GM18520 (cell line): ENCODE measurements at regions not wholly inside any gene's neighbourhood (a gene's known extent, or its start where the extent isn't known, plus 50 kb on each side); places are given as distances from the start of the nearest gene placed in this dataset.
"Not testable (repeated sequence)": the region's sequence is repeated elsewhere in the genome, so short reads cannot be mapped to it uniquely, and the experiment has no call there.

Source experiments
- ATAC-seq: cut with Tn5 transposase; IDR thresholded peaks from one replicate; pipeline ENCODE4 v1.9.1; 2021; ENCODE audit not compliant: unreplicated experiment

DNA sequence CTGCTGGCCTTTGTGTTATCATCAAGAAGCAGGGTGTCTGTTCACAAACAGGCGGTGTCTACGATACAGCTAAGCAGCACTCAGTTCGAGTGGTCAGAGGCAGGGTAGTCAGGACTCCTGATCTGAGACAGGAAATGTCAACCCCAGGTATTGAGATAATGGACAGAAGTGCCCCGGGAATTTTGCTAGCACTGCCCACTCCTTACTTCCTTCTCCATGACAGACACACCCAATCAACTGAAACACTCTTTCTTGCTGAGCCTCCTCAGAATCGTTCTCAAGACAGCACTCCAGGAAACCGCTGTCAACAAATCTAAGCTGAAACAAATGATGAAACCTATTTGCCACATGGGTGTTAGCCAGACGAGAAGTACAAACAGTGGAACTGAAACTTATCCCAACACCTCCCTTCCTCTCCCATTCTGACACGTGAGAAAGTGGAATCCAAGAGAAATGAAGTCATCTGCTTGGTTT, 109.3 kb downstream of the GTF2IRD2B start:
- not testable (repeated sequence) for ATAC-seq

DNA sequence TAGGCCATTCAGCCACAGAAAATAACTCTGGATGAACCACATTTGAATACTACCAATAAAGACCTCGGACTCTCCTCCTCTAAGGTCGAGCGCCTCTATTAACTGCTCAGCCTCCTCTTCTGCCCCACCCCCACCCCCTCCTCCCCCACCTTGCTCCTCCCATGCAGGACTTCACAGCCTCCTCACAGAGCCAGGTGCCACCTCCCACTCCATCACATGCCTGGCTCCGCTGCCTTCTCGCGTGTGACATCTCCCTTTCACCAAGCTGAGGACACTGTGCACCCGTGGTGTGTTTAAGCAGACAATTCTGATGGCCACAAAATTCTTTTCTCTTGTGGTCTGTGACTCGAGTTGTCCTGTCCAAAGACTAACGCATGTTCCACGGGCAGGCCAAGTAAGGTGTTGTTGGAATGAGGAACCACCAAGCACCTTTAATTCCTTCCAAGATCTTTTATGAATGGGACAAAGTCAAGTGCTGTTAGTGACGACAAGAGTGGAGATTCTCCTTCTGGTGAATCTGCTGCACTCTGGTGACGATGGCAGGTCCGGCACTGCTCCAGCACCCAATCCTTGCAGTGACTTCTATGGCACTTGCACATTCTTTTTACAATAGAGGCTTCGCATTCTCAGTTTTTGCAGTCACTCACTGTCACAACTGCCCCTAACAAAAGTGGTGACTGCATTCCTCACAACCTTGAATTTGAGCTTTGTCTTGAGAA, 113.1 kb downstream of the GTF2IRD2B start:
- not testable (repeated sequence) for ATAC-seq

DNA sequence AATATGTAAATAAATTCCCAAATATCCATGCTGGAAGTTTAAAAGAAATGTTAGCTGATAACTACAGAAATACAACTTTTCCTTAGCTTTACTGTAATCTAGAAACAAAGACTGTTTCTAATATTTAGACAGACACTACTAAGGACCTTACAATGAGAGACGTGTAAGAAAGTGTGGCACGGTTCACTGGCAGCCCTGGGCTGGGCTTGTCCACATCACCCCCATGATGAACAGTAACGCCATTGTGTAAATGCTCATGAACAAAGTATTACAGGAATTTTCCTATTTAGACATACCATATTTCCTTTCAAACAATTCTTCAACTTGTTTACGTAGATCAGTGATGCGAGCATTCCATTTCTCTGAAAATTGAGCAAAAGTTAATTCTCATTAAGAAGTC, 123.1 kb downstream of the GTF2IRD2B start:
- ATAC-seq, result not testable (repeated sequence)

DNA sequence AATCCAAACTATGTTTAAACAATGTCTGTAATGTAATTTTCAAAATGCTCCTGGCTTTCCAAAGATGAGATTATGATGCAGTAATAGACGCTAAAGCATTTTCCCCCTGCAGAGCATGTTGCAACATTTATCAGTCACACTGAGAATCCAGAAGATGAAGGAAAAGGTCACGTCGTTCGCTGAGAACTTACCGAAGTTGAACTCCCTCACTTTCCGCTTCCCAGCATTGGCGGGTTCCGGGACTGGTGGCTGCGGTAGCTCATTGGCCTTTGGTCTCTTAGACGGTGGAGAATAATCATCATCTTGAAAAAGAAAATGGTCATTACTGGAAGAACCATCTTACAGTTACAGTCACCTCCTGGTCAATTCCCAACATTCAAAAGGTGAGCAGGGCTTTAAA, 124.6 kb downstream of the GTF2IRD2B start:
- not testable (repeated sequence) for ATAC-seq

DNA sequence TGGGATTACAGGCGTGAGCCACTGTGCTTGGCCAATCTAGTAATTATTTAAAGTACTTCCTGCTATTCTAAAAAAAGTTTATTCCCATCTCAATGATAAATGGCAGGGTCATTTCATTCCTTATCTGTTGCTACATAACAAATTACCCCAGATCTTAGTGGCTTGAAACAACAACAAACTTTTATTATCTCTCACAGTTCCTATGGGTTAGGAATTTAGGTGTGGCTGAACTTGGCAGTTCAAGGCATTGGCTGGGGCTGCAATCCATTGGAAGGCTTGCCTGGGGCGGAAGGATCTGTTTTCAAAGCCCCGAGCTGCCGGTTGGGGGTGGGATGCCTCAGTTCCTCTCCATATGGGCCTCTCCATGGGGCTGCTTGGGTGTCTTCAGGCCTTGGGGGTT, 133.7 kb downstream of the GTF2IRD2B start:
- not testable (repeated sequence) for ATAC-seq

DNA sequence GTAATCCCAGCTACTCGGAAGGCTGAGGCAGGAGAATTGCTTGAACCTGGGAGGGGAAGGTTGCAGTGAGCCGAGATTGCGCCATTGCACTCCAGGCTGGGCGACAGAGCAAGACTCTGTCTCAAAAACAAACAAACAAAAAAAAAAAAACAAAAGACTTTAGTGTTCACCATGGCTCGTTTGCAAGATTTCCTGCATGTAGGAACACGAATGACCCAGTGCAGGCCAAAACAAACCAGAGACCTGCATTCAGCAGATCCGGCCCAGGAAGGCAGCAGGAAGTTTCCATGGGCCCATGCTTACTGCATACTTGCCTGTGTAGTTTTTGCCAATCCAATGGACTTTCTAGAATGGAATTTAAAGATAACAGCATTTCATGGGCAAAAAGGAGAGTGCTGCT, 137.2 kb downstream of the GTF2IRD2B start:
- ATAC-seq, result not testable (repeated sequence)

DNA sequence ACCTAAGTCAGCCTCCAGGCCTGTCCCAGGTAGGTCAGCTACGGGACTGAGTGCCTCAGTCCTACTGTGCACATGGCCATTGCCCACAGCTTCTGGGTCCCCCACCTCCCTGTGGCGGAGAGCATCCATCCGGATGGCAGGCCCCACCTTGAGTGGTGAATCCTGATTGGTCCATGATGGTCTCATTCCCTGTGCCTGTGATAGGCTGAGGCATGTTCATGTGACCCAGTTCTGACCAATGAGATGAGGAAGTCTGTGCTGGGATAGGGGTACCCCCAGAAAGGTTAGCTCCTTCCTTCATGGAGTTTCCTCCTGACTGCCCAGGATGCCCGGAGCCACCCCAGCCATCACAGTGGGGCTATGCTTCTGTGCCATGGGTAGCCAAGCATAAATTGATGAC, 138.2 kb downstream of the GTF2IRD2B start:
- not testable (repeated sequence) for ATAC-seq

DNA sequence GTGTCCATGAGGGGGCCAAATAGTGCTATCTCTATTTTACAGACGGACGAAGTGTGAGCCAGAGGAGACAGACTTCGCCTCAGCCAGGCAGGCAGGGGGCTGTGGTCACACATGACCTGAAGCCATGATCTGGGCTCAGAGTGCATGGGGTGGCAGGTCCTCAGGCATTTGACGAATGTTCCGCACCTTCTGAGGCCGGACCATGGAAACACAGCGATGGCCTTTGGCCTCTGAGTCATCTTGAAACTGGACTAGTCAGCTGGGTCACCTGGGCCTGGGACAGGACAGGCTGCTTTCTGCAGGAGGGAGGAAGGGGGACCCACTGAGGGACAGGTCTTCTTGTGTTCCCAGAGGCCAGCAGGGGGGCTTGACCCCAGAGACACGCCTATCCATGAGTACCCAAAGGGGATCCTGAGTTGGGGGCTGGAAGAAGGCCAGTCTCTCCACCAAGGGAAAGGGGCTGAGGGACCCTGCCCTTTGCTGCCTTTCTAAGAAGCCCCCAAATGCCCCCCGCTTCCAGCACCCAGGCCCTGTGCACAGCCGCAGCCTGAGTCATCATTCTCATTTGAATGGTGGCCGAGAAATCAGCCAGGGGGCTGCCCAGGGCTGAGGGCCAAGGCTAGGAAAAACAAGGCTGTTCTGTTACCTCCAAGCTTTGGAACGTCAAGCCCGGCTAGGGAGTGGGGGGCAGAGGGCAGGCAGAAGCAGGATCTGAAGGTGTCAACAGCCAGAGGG, 142.9 kb downstream of the GTF2IRD2B start:
- not testable (repeated sequence) for ATAC-seq

DNA sequence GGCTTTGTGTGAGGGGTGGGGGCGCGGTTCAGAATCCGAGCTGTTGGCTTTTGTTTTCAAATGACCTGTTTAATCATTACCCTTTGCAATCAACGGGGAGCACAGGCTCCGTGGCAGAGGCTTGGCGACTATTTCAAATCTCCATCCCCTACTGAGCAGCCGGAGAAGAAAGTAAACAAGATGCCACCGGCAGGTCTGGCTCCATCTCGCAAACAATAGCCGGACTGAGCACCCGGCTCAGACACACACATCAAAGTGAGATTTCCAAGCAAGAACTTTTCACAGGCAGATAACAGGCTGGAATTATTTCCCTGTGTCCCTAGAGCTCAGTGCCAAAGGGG, 143.4 kb downstream of the GTF2IRD2B start:
- ATAC-seq, result not testable (repeated sequence)

DNA sequence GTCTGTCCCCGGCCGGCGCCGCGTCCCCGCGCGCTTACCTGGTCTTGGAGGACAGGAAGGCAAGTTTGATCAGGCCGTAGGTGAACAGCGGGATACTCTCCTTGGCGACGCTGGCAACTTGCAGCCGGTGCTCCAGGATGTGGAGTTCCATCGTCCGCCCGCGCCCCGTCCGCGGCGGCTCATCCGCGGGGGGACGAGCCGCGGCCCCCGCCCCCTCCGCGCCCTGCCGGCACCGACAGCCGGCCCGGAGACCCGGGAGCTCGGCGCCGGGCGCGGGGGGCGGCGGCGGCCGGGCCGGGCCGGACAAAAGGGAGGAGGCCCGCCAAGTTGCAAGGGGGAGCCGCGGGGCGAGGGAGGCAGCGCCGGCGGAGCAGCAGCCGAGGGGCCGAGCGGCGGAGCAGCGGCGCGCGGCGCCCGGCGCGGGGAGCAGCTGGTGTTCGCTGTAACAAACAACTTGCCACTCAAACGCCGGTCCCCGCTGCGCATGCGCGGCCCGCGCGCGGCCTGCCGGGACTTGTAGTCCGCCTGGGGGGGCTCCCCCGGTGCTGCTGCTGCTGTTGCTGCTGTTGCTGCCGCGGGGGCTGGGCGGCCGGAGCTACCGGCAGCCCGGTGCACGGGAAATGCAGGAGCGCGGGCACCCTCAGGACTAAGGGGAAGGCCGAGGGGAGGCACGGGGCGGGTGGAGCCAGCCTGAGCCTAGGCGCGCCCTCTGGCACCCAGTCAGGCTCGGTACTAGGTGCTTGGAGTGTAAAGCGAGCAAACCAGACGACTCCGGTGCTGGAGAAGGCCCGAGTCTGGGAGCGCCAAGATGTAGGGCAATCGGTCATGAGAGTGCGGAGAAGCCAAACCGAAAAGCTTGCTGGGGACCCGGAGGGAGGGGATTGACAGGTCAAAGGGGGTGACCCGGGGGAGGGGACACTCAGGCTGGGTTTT, 145.1 kb downstream of the GTF2IRD2B start:
- peak; percentile 98 for ATAC-seq

DNA sequence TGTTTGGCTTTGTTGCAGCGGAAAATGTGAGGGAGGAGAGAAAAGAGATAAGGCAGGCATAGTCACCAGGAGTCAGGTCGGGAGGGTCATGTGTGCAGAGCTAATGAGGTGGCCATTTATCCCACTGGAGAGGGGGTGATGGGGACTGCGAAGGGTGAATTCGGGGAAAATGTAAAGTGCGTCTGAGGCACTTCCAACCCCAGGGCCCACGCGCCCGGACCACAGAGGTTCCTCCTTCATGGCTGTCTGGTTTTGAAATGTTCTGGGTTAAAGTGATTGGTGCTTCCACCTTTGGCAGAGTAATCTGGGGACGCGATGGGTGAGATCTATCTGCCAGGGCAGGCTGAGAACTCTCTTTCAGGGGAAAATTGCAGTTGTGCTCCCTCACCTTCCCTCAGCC, 145.9 kb downstream of the GTF2IRD2B start:
- not testable (repeated sequence) for ATAC-seq

DNA sequence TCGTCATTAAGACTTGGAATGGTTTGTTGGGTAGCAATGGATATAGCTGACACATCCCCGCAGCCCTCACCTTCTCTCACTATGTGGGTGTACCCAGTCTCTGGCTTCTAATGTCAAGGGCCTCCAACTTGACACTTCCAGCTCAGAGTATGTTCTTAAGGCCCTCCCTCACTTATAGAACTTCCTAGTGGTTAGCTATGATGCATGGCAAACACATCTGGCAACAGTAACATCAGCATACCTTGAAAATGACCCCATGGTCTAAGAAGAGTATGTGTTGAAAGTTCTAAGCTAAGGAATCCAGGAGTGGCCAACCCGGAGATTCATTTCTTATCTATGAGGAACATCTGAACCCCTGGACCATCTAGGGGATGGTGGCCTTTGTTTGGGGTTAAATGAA, 151.2 kb downstream of the GTF2IRD2B start:
- not testable (repeated sequence) for ATAC-seq

DNA sequence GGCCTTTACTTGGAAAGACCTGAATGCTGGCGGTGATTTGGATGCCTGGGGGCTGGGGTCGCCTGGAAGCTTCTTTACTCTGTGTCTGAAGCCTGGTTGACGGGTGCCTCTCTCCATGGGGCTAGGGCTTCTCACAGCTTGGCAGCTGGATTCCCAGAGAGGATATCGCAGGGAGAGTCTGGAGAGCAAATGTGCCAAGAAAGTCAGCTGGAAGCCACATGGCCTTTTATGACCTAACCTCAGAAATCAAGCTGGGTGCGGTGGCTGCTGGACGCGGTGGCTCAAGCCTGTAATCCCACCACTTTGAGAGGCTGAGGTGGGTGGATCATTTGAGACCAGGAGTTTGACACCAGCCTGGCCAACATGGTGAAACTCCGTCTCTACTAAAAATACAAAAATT, 147.2 kb upstream of the TRIM73 start:
- not testable (repeated sequence) for ATAC-seq

DNA sequence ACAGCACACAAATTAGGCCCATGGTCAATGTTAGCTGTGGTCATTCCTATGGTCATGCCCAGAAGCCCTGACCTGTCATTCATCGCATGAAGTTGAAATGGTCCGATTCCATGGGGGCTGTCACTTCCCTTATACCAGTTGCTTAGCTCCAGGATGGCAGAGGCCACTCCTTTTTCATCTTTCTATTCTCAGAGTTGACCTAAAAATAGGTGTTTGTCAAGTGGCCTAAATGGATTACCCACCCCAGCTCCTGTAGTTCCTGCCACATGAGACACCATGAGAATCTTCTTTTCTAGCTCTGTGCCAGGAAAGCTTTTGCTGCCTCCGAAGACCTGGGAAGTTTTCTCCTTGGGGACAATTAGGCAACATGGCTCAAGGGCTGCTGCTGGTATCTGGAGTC, 141.2 kb upstream of the TRIM73 start:
- not testable (repeated sequence) for ATAC-seq

DNA sequence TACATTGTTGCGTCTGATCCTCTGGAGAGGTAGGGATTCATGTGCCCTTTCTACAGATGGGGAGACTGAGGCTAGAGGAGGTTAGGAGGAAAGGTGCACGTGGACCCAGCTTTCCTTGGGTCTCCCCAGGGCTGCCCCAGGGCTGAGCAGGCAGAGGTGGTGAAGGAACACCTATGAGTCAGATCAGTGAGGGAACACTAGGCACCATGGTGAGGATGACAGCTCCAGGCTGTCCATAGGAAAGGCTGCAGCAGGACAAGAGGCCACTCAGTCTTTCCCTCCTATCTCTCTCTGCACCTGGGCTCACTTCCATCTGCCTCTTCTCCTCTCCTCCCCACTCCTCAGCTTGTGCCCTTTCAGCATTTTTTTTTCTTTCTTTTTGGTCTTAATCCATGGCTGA, 138.0 kb upstream of the TRIM73 start:
- not testable (repeated sequence) for ATAC-seq

DNA sequence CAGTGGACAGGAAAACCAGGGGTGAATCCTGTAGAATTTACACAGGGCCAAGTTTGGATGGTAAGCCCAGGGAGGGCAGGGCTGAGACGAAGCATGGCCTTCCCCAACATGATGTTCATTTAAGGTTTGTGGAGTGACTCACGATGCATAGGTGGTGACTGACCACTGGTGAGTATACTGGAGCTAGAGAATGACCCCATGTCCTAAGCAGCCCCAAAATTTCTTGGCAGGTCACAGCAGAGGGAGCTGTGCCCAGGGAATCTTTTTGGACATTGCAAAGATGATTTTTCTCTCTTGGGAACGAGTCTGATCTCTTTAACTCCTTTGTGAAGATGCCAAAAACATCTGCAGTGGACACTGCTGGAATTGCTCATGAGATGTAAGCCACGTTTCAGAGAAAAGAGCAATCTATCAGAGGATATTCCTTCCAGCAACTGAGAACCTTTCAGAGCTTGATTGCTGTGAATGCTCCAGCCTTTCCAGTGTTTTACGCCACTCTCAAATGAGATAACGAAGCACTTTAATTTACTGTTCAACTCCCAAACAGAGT, 135.9 kb upstream of the TRIM73 start:
- not testable (repeated sequence) for ATAC-seq

DNA sequence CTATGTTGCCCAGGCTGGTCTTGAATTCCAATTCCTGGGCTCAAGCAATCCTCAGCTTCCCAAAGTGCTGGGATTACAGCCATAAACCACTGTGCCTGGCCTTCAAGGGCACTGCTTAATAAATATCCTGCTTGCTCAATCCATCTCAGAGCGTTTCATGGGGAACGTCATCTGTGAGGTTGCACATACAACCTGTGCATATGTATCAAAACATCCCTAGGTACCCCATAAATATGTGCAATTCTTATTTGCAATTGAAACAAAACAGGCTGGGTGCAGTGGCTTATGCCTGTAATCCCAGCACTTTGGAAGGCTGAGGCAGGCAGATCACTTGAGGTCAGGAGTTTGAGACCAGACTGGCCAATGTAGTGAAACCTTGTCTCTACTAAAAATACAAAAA, 133.8 kb upstream of the TRIM73 start:
- not testable (repeated sequence) for ATAC-seq

DNA sequence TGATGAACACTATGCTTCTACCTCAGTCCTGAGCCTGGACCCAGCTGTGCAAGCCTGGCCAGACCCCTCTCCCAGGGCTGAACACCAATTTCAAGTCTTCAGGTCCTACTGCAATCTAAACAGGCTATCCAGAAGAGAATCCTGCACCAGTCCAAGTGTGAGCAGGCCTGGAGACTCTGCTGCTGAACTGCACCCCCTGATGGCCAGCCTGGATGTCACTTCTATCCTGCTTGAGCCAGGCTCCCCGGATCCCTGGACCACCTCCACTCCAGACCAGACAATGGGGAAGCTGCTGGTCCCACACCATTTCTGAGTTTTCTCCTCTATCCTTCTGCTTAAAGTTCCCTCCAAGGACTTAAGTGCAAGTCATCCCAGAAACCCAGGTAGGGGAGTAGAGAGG, 127.3 kb upstream of the TRIM73 start:
- not testable (repeated sequence) for ATAC-seq

DNA sequence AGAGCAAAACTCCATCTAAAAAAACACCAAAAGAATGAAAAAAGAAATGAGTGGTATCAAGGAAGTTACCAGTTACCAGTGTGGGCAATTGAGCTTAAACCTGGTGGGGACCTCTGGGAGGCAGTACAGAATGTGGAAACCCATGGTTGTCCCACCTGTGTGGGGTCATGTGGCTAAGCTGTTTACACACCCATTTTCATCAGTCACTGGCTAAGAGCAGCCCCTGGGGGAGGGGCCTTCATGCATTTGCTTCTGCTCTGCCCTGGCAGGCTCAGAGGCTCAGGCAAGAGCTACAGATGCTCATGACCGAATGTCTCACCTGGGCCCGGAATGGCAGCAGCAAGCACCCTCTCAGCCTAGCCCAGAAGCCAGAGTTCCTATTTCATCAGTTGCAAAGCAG, 126.3 kb upstream of the TRIM73 start:
- not testable (repeated sequence) for ATAC-seq

DNA sequence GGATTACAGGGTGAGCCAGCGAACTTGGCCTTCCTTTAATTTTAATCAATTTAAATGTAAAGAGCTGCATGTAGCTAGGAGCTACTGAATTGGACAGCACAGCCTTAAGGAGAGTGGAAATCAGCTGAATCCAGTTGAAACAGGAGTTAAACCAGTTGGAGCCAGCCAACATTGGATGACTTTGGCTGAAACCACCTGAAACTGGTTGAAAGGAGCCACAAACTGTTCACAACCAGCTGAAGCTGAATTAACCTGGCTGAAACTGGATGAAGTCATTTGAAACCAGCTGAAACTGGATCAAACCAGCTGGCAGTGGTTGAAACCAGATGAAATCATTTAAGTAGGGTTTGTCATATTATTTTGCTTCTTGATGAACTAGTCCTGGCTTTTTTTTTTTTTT, 121.3 kb upstream of the TRIM73 start:
- ATAC-seq, result not testable (repeated sequence)
